Stimulated activated CD8-positive, alpha-beta memory T cell treated with anti-CD3 and anti-CD28 coated beads, Interleukin-15, amount 100 ng/mL, for 48 hours (primary cell): ENCODE measurements at regions not wholly inside any gene's neighbourhood (a gene's known extent, or its start where the extent isn't known, plus 50 kb on each side); places are given as distances from the start of the nearest gene placed in this dataset.

Source experiments
- DNase-seq, 2 donors: peaks; one replicate each; pipeline ENCODE4 v3.0.0-alpha.2; 2020; ENCODE audit warnings: low read depth in 2 of 2

DNA sequence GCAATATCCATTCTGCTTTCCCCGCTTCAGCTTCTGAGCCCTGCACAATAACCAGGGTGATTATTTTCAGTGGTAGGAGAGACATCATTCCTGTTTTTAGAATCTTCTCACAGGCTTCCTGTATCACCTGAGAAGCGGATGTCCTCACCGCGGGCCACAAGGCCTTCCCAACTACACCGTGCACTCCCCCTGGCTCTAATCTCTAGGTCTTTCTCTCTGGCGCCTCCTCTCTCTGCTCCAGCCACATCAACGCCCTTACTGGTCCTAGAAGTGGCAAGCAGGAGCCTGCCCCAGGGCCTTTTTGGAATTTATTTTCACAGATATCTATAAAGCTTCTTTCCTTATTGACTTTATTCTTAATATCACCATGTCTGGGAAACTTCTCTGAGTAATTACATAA, 675.2 kb upstream of the FRG1 start:
- DNase-seq = no peak

DNA sequence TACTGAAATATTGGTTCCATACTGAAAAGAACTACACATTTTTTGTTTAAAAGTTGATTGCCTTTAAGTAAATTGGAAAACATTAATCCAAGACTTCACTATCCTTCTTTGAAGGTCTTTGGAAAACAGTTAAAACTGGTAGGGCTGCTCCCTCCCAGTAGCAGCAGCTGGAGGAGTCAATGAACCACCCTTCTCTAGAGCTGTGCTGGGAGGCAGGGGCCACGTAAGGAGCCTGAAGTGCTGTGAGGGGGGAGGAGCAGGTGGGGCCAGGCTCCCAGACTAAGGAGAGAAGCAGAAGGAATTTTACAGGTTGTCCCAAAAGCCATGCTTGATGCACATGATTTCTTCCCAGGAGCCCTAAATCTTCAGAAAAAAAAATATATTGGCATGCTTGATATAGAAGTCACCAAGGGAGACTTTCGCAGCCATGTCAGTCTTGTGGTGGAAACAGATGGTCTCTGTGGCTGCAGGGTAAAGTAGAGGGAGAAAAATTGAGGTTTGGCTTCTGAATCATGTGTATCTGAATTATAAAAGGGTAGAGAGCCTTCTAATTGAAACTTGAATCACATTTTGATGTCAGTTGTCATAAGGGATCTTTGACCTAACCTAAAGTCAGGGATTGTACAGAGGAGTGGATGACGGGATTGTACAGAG, 673.2 kb upstream of the FRG1 start:
- no peak for DNase-seq

DNA sequence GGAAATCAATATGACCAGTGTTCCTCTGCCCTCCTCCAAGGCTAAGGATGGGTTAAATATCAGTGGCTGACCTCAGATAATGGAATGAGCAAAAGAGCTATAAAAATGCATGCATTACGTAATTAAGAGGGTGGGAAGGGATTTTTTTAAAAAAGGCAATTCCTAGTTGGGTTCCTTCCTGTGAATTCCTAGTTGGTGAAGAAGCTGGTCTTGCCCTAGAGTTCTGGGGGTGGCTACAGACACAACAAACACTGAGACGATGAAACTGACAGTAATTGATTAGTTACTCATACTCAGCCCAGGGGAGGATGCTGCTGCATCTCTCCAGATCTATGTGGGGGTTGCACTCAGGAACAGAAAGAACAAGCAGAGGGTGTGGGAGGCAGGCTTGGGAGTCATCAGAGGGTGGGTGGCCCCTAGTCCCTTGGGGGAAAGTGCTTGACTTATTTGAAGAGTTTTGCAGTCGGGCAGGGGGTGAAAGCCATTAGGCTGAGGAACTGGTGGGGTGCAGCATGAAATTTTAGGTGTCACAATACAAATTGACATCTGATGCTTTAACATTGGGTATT, 662.0 kb upstream of the FRG1 start:
- DNase-seq = no peak

DNA sequence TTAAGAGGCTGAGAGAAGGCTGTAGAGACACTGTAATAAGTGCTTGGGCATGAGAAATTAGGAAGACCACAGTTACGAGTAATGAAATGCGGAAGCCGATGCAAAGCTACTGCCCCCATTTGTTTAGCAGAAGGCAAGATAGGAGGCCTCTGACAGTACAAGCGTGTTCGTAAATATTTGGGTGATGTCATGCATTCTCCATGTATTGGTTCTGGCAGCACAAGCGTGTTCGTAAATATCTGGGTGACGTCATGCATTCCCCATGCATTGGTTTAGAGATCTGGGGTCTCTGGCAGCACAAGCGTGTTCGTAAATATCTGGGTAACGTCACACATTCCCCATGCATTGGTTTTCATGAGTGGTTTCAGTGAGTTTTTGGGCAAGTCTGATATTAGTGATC, 661.5 kb upstream of the FRG1 start:
- no peak for DNase-seq

DNA sequence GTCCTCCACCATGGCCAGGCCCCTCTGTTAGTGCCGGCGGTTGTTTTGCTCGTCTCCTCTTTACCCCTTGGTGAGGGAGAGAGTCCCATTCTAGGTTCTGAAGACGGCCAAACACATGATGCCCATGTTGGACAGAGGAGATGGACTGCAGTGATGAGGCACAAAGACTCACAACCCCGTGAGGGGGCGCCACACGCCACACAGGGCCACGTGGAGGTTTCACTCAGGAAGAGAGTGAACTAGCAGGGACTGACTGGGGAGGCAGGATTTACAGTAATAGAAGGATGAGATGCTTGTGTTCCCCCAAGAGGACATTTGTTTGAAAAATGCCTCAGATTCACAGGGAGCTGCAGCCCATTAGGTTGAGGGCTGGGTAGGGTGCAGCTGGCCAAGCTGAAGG, 655.3 kb upstream of the FRG1 start:
- DNase-seq = no peak

DNA sequence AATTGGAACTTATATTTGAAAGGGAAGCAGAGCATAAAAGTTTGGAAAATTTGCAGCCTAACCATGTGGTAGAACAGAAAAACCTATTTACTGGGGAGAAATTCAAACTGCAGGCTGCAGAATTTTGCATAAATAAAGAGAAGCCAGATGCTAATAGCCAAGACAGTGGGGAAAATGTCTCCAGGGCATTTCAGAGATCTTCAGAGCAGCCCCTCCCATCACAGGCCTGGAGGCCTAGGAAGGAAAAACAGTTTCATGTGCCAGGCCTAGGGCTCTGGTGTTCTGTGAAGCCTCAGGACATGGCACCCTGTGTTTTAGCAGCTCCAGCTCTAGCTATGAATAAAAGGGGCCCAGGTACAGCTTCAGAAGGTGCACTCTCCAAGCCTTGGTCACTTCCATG, 648.7 kb upstream of the FRG1 start:
- no peak for DNase-seq

DNA sequence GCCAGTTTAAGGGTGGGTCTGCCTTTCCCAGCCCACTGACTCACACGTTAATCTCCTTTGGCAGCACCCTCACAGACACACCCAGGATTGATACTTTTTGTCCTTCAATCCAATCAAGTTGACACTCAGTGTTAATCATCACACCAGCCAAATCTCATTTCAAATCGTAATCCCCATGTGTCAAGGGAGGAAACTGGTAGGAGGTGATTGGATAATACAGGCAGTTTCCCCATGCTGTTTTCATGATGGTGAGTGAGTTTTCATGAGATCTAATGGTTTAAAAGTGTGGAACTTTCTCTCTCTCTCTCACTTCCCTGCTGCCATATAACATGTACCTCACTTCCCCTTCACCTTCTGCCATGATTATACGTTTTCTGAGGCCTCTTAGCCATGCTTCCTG, 647.2 kb upstream of the FRG1 start:
- DNase-seq = no peak

DNA sequence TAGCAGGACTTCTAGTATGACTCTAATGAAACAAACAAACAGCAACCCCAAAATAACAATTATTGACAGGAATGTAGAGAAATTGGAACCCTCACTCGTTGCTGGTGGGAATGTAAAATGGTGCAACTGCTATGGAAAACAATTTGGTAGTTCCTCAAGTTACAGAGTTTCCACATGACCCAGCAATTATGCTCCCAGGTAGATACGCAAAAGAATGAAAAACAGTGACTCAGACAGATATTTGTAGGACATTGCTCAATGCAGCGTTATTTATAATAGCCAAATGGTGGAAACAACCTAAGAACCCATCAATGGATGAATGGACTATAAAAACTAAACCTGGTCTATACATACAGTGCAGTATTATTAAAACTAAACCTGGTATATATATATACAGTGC, 646.1 kb upstream of the FRG1 start:
- no peak for DNase-seq

DNA sequence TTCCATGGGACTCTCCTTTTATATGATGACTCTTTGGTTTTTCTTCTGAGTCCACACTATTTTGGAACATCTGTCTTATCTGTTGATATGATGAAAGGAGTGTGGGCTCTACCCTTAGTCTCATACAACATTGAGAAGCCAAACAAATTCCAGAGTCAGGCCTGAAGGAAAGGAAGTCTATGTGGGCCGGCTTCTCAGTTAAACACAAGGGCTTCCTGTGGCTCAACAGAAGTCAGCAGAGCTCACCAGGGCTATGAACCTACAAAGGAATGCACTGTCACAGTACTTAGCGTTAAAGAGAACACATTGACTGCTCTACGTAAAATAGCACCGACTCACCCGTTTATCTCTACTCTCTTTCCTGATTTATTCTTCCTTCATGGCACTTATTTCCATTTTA, 641.0 kb upstream of the FRG1 start:
- no peak for DNase-seq

DNA sequence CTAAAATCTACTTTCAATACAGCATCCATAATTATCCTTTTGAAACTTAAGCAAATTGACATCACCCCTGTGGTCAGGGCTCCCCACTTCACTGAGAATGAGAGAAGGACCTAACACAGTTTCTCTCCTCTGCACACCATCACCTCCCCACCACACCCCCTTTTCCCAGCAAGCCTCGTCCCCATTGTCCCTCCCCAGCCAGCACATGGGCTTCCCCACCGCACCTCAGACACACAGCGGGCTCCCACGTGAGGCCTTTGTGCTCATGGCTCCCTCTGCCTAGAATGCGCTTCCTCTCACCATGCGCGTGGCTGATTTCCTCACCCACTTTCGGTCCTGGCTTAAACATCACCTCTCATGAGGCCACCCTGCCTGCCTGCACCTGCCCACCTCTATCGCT, 639.0 kb upstream of the FRG1 start:
- no peak for DNase-seq

DNA sequence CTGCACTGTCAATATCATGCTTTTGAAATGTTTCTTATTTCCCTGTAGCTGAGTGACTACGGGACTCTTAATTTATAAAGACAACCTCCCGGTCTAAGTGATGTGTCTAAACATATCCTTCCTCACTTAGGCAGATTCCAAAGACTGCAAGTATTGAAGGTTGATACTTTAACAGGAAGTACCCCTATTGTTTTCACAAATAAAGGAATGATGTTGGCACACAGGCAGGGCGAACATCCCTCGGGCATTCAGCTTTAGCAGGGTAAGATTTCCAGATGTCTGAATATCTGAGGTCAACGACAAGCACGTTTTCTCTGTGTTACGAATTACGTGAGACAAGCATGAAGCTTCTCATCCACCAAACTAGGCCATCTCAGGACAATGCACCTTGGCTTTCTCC, 638.0 kb upstream of the FRG1 start:
- DNase-seq = no peak

DNA sequence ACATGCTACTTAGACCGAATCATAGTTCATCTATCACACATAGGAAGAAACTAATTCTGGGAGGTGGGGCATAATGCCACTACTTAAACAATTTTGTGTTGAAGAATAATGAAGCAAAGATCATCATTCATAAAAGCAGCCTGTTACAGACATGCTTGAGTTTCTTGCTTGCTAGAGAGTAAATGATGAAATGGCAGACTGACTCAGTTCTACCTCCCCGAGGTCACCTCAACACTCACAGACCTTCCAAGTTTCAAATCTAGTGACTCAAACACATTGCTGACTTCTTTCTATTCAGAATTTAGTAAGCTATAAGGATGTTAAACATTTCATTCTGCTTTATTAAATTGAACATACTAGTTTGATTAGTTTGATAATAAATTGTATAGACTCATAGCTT, 636.5 kb upstream of the FRG1 start:
- DNase-seq = no peak

DNA sequence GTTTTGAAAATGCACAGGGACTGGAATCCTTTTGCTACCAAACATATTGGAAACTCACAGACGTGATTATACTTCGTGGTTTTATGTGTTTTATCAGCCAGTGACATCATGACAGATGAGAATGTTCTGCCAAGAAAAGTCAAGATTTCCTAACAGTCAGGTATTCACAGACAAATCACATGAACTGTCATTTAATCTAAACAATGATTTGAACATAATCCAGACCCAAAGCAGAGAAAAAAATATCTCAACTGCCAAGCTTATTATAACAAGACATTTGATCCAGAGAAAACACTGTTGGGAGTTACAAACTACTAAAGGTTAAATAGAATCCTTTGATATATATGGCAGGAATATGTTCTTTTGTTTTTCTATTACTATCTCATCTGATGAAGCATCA, 635.9 kb upstream of the FRG1 start:
- no peak for DNase-seq

DNA sequence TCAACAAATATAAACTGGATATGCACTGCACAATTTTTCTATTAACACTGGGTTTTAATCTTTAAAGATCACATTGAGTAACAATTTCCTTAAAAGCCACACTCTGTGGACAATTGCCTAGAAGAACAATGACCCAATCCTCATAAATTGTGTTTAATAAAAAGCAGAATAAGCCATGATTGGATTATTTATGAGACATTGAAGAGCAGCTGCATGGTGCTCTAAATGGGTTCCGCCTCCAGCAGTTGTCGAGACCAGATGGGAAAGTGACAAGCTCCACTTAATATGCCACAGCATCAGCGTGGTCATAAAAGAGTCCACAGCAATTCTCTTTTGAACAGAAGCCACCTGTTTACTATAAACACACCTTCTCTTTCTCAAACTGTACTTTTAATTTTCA, 635.2 kb upstream of the FRG1 start:
- no peak for DNase-seq

DNA sequence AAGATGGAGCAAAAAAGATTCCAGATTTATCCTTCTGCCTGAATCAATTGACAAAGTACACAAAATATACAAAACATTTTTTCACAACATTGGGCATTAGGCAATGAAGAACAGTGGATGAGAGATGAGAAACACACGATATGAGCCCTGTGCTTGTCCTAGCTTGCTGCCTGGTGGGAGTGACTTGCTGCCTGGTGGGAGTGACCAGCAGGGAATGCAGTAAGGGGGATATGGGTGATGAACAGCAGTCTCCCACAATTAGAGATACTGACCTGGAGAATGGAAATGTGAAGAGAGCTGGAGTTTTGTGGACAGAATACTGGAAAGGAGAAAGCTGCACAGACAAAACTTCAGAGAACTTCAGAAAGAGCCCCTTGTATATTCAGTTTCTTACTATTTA, 629.4 kb upstream of the FRG1 start:
- DNase-seq = no peak

DNA sequence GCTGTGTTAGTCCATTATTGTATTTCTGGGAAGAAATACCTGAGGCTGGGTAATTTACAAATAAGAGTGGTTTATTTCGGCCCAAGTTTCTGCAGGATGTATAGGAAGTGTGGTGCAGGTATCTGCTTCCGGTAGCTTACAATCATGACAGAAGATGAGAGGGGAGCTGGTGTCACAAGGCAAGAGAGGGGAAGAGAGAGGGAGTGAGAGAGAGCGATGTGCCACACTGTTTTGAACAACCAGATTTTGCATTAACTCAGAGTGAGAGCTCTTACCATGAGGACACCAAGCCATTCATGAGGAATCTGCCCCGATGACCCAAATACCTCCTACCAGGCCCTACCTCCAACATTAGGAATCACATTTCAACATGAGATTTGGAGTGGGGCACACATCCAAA, 627.6 kb upstream of the FRG1 start:
- no peak for DNase-seq

DNA sequence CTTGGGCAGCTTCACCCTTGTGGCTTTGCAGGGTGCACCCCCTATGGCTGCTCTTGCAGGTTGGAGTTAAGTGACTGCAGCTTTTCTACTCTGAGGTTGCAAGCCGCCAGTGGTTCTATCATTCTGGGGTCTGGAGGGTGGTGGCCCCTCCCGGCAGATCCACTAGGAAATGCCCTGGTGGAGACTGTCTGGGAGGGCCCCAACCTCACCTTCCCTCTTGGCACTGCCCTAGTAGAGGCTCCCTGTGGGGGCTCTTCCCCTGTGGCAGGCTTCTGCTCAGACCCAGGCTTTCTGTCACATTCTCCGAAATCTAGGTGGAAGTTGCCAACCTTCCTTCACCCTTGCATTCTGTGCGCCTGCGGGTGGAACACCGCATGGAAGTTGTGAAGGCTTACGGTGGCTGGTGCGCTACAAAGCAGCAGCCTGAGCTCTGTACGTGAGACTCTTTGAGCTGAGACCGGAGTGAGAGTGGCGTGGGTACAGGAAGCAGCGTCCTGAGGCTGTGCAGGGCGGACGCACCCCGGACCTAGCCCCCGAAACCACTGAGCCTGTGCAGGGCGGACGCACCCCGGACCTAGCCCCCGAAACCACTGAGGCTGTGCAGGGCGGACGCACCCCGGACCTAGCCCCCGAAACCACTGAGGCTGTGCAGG, 626.7 kb upstream of the FRG1 start:
- no peak for DNase-seq

DNA sequence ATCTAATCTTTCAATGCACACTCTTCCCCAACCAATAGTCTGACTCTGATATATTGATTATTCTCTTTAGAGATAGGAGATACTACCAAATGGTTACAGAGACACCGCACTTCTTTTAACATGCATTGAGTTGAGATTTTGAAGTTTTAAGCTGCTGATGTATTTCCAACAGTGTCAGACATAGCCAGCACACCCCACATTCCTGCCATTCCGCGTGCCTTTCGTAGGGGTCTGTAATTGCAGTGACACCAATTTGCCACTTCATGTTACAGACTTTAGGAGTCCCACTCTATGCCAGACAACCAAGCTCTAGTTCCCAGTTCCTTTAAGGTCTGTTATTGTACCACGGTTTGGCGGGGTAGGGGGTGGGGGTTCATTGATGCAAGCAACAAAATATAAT, 618.2 kb upstream of the FRG1 start:
- no peak for DNase-seq

DNA sequence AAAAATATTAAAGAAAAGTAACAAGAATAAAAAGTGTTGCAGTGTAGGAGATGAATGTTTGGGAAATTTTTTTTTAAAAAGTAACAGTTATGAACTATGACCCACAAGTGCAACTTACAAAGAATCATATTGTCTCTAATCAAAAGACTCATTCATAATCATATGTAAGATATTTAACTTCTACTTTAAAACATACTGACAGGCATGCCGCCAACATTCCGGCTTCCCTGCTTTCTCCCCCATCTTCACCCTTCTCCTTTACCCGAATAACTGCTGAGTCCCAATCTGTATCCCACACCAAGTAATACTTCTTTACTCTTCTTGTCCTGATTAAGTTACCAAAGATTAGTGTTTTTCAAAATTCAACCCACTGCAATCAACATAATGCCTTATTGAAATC, 598.8 kb upstream of the FRG1 start:
- no peak for DNase-seq

DNA sequence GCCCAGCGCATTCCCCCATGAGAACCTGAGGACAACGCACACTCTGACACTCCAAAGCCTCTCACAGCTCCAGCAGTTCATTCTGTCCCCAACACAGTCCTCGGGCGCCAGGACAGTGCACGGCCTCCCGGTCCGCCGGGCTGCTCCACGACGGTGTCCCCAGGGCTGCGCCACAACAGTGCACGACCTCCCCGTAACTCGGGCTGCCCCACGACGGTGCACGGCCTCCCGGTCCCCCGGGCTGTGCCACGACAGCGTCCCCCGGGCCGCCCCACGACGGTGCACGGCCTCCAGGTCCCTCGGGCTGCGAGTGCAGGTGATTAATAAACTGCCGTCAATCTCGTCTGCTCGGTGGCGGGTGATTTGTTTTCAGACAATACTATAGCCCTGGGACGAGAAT, 585.1 kb upstream of the FRG1 start:
- DNase-seq = no peak

DNA sequence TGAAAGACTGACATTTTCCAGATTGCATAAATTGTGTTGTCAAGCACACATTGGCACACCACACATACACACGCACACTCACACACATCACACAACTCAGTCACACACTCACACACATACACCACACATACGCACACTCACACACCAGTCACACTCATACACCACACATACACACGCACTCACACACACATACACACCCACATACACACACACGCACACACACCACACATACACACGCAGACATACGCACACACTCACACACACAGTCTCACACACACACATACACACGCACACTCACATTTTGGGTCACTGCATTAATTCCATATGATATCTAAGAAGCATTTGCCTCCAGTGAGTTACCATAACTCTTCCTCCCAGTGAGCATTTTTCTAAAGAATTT, 578.3 kb upstream of the FRG1 start:
- DNase-seq = no peak

DNA sequence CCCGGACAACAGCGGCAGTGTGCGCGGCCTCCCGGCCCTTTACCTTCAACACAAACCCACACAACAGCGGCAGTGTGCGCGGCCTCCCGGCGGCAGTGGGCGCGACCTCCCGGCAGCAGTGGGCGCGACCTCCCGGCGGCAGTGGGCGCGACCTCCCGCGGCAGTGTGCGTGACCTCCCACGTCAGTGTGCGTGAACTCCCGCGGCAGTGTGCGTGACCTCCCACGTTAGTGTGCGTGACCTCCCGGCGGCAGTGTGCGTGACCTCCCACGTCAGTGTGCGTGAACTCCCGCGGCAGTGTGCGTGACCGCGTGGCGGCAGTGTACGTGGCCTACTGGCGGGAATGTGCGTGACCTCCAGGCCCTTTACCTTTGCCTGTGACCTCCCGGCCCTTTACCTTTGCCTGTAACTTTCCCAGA, 576.6 kb upstream of the FRG1 start:
- DNase-seq = no peak

DNA sequence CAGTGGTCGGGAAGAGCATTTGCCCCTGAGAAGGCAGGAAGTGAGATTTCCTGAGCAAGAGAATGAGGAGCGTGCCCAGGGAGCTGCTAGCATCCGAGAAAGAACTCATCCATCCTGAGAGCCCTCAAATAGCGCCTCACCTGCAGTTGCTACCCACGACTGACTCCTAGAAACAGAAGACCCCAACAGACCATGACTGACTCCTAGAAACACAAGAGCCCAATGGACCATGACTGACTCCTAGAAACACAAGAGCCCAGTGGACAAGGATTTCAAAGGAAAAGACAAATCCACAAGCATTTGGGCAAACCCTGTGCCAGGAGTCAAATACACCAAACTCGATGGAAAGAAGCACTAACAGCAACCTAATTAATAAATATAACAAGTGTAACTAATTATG, 575.2 kb upstream of the FRG1 start:
- no peak for DNase-seq

DNA sequence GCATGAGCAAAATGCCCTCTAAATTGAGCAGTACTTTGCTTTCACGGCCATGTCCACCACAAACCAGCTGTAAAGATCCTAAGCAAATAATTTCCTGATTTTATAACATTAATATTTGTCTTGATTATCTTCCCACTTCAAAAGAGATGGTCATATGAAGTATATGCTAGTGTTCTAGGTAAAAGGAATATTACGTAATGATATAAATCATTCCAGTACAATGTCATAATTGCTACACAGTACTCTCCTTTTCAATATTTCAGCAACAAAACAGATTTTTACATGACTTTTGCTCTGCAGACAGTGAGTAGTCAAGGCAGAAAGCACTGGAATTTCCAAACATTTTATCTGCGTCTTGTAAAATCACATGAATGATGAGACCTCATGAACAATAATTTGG, 572.8 kb upstream of the FRG1 start:
- no peak for DNase-seq
